Liver (tissue), 8 donors: ENCODE measurements at regions not wholly inside any gene's neighbourhood (a gene's known extent, or its start where the extent isn't known, plus 50 kb on each side); places are given as distances from the start of the nearest gene placed in this dataset.

Source experiments
- DNase-seq: peaks from one replicate; pipeline ENCODE4 v3.0.0-alpha.2; 2017; ENCODE audit warnings: low spot score
- H3K27ac ChIP-seq, 2 donors: one replicate each; pipeline ENCODE4 v1.7.0; 2013; ENCODE audit warnings: inconsistent platforms in 2 of 2, low read length in 2 of 2, control low read depth in 1 of 2, low read depth in 1 of 2, mild to moderate bottlenecking in 1 of 2
- H3K27me3 ChIP-seq, 4 donors: one replicate each; pipeline versions ENCODE4 v1.6.1 to v1.7.0; 2013; ENCODE audit warnings: low read length in 3 of 4, inconsistent platforms in 1 of 4, mild to moderate bottlenecking in 1 of 4, moderate library complexity in 1 of 4; ENCODE audit not compliant: control insufficient read depth in 4 of 4, insufficient read depth in 4 of 4
- H3K36me3 ChIP-seq, 4 donors: one replicate each; pipeline versions ENCODE4 v1.6.1 to v1.7.0; 2013; ENCODE audit warnings: low read length in 3 of 4, mild to moderate bottlenecking in 3 of 4, low read depth in 1 of 4, moderate library complexity in 1 of 4; ENCODE audit not compliant: control insufficient read depth in 4 of 4, insufficient read depth in 3 of 4
- H3K4me1 ChIP-seq, 4 donors: one replicate each; pipeline versions ENCODE4 v1.6.1 to v1.7.0; 2013; ENCODE audit warnings: low read length in 3 of 4, mild to moderate bottlenecking in 3 of 4, moderate library complexity in 1 of 4; ENCODE audit not compliant: control insufficient read depth in 4 of 4, insufficient read depth in 4 of 4
- H3K4me3 ChIP-seq, 3 donors: one replicate each; pipeline versions ENCODE4 v1.6.1 to v1.7.0; 2013; ENCODE audit warnings: low read length in 3 of 3, control low read depth in 1 of 3, low read depth in 1 of 3, mild to moderate bottlenecking in 1 of 3
- H3K9ac ChIP-seq, 2 donors: one replicate each; pipeline ENCODE4 v1.7.0; 2013; ENCODE audit warnings: low read length in 2 of 2, mild to moderate bottlenecking in 2 of 2, moderate library complexity in 2 of 2, control low read depth in 1 of 2, low read depth in 1 of 2
- H3K9me3 ChIP-seq, 4 donors: one replicate each; pipeline versions ENCODE4 v1.6.1 to v1.7.0; 2013; ENCODE audit warnings: low read length in 3 of 4; ENCODE audit not compliant: control insufficient read depth in 4 of 4
- EGR1 ChIP-seq, 2 donors: IDR thresholded peaks; 2 replicates each; pipeline ENCODE4 v1.6.1; 2016 to 2018; ENCODE audit warnings: antibody characterized with exemption in 2 of 2, low read depth in 2 of 2
- FOXA1 ChIP-seq: IDR thresholded peaks from 2 replicates; pipeline ENCODE4 v1.6.1; 2016; ENCODE audit warnings: antibody characterized with exemption
- FOXA2 ChIP-seq: IDR thresholded peaks from 2 replicates; pipeline ENCODE4 v1.6.1; 2016; ENCODE audit warnings: antibody characterized with exemption
- GABPA ChIP-seq, 2 donors: IDR thresholded peaks in 1 of 2; conservative IDR thresholded peaks in 1 of 2; 2 replicates each; pipeline ENCODE4 v1.6.1; 2016; ENCODE audit warnings: antibody characterized with exemption in 2 of 2, mild to moderate bottlenecking in 1 of 2, moderate library complexity in 1 of 2
- HNF4A ChIP-seq, 2 donors: conservative IDR thresholded peaks; 2 replicates each; pipeline ENCODE4 v1.6.1; 2016; ENCODE audit warnings: antibody characterized with exemption in 2 of 2, mild to moderate bottlenecking in 2 of 2
- HNF4G ChIP-seq: IDR thresholded peaks from 2 replicates; pipeline ENCODE4 v1.6.1; 2016; ENCODE audit warnings: antibody characterized with exemption
- JUND ChIP-seq, 2 donors: IDR thresholded peaks; 2 replicates each; pipeline ENCODE4 v1.6.1; 2016; ENCODE audit warnings: antibody characterized with exemption in 2 of 2
- NR2F2 ChIP-seq: IDR thresholded peaks from 2 replicates; pipeline ENCODE4 v1.6.1; 2016; ENCODE audit warnings: antibody characterized with exemption
- RAD21 ChIP-seq, 2 donors: IDR thresholded peaks; 2 replicates each; pipeline ENCODE4 v1.6.1; 2016; ENCODE audit warnings: antibody characterized with exemption in 2 of 2, mild to moderate bottlenecking in 2 of 2
- RXRA ChIP-seq, 2 donors: IDR thresholded peaks; 2 replicates each; pipeline ENCODE4 v1.6.1; 2017 to 2018; ENCODE audit warnings: antibody characterized with exemption in 2 of 2, mild to moderate bottlenecking in 1 of 2
- SP1 ChIP-seq: IDR thresholded peaks from 2 replicates; pipeline ENCODE4 v1.6.1; 2018; ENCODE audit warnings: antibody characterized with exemption, mild to moderate bottlenecking
- TAF1 ChIP-seq: conservative IDR thresholded peaks from 2 replicates; pipeline ENCODE4 v1.6.1; 2016; ENCODE audit warnings: antibody characterized with exemption, mild to moderate bottlenecking
- YY1 ChIP-seq: IDR thresholded peaks from 2 replicates; pipeline ENCODE4 v1.6.1; 2016; ENCODE audit warnings: antibody characterized with exemption, mild to moderate bottlenecking
- WGBS: extraction: QIAGEN DNeasy Blood & Tissue Kit; methylation state at CpG from one replicate; pipeline ENCODE4 v1.1.7; 2013; 5-methylcytosine and 5-hydroxymethylcytosine counted together
- TF ChIP-seq, protein P1 (sequence below): IDR thresholded peaks from 2 replicates; pipeline ENCODE4 v1.6.1; 2016; ENCODE audit warnings: antibody characterized with exemption
- TF ChIP-seq, protein P2 (sequence below): IDR thresholded peaks from 2 replicates; pipeline ENCODE4 v1.6.1; 2016; ENCODE audit warnings: antibody characterized with exemption
- TF ChIP-seq, protein P3 (sequence below): fragments of 150-350 bp; IDR thresholded peaks from 2 replicates; pipeline ENCODE4 v1.5.1; 2017; ENCODE audit warnings: improper control_type of control experiment, low read depth, low read length; ENCODE audit not compliant: missing input control
- TF ChIP-seq, protein P4 (sequence below): IDR thresholded peaks from 2 replicates; pipeline ENCODE4 v1.6.1; 2016; ENCODE audit warnings: antibody characterized with exemption
- TF ChIP-seq, protein P5 (sequence below): IDR thresholded peaks from 2 replicates; pipeline ENCODE4 v1.6.1; 2016; ENCODE audit warnings: antibody characterized with exemption, mild to moderate bottlenecking
- donor health status: healthy.
- donor health status: healthy.
- donor health status: healthy.
- donor health status: healthy.
- donor health status: healthy.

DNA sequence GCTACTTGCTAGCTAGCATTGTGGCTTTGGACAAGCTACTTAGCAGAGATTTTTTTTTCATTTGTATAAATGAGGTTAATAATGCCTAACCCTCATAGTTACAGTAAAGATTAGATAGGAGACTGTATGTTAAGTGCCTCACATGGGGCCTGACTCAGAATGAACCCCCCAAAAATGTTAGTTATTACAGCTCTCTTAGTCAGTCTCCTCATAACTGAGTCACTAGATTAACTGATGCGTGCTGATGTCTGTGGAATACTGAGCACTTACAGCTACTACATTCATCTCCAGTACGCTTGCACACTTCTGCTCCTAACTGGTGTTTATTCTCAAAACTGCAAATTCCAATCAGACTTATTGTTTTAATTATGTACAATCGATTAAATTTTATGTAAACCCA lies 315.3 kb downstream of the SNX13 start:
- H3K9ac ChIP-seq, result no peak overlapping the region
- no peaks in the 10 kb centered on the region for H3K4me1 ChIP-seq
- no peak for DNase-seq
- no peaks in the 10 kb centered on the region for H3K27me3 ChIP-seq
- TF ChIP-seq, protein P1, sequence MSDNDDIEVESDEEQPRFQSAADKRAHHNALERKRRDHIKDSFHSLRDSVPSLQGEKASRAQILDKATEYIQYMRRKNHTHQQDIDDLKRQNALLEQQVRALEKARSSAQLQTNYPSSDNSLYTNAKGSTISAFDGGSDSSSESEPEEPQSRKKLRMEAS, result no peak
- TF ChIP-seq, protein P2, sequence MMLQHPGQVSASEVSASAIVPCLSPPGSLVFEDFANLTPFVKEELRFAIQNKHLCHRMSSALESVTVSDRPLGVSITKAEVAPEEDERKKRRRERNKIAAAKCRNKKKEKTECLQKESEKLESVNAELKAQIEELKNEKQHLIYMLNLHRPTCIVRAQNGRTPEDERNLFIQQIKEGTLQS, result no peak
- TF ChIP-seq TAF1 (no peak), RXRA (IDR thresholded peaks at IDR 0.05) (no peak), EGR1 (IDR thresholded peaks at IDR 0.05; ENCODE audit: low read depth in 2 of 2) (no peak), RAD21 (IDR thresholded peaks at IDR 0.05) (no peak), FOXA2 (no peak), YY1 (no peak), HNF4G (no peak), SP1 (no peak), FOXA1 (no peak), NR2F2 (no peak), JUND (IDR thresholded peaks at IDR 0.05) (no peak), HNF4A (conservative IDR thresholded peaks at IDR 0.05) (no peak), GABPA (IDR thresholded peaks at IDR 0.05 in 1 of 2, conservative IDR thresholded peaks at IDR 0.05 in 1 of 2) (no peak)
- TF ChIP-seq, protein P3, sequence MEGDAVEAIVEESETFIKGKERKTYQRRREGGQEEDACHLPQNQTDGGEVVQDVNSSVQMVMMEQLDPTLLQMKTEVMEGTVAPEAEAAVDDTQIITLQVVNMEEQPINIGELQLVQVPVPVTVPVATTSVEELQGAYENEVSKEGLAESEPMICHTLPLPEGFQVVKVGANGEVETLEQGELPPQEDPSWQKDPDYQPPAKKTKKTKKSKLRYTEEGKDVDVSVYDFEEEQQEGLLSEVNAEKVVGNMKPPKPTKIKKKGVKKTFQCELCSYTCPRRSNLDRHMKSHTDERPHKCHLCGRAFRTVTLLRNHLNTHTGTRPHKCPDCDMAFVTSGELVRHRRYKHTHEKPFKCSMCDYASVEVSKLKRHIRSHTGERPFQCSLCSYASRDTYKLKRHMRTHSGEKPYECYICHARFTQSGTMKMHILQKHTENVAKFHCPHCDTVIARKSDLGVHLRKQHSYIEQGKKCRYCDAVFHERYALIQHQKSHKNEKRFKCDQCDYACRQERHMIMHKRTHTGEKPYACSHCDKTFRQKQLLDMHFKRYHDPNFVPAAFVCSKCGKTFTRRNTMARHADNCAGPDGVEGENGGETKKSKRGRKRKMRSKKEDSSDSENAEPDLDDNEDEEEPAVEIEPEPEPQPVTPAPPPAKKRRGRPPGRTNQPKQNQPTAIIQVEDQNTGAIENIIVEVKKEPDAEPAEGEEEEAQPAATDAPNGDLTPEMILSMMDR, result no peak
- TF ChIP-seq, protein P4, sequence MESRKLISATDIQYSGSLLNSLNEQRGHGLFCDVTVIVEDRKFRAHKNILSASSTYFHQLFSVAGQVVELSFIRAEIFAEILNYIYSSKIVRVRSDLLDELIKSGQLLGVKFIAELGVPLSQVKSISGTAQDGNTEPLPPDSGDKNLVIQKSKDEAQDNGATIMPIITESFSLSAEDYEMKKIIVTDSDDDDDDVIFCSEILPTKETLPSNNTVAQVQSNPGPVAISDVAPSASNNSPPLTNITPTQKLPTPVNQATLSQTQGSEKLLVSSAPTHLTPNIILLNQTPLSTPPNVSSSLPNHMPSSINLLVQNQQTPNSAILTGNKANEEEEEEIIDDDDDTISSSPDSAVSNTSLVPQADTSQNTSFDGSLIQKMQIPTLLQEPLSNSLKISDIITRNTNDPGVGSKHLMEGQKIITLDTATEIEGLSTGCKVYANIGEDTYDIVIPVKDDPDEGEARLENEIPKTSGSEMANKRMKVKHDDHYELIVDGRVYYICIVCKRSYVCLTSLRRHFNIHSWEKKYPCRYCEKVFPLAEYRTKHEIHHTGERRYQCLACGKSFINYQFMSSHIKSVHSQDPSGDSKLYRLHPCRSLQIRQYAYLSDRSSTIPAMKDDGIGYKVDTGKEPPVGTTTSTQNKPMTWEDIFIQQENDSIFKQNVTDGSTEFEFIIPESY, result no peak
- TF ChIP-seq, protein P5, sequence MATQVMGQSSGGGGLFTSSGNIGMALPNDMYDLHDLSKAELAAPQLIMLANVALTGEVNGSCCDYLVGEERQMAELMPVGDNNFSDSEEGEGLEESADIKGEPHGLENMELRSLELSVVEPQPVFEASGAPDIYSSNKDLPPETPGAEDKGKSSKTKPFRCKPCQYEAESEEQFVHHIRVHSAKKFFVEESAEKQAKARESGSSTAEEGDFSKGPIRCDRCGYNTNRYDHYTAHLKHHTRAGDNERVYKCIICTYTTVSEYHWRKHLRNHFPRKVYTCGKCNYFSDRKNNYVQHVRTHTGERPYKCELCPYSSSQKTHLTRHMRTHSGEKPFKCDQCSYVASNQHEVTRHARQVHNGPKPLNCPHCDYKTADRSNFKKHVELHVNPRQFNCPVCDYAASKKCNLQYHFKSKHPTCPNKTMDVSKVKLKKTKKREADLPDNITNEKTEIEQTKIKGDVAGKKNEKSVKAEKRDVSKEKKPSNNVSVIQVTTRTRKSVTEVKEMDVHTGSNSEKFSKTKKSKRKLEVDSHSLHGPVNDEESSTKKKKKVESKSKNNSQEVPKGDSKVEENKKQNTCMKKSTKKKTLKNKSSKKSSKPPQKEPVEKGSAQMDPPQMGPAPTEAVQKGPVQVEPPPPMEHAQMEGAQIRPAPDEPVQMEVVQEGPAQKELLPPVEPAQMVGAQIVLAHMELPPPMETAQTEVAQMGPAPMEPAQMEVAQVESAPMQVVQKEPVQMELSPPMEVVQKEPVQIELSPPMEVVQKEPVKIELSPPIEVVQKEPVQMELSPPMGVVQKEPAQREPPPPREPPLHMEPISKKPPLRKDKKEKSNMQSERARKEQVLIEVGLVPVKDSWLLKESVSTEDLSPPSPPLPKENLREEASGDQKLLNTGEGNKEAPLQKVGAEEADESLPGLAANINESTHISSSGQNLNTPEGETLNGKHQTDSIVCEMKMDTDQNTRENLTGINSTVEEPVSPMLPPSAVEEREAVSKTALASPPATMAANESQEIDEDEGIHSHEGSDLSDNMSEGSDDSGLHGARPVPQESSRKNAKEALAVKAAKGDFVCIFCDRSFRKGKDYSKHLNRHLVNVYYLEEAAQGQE, result no peak
- H3K36me3 ChIP-seq, result no peaks in the 10 kb centered on the region
- H3K4me3 ChIP-seq, result no peak overlapping the region
- H3K27ac ChIP-seq, result no peak overlapping the region
- 90% methylated on average over 3 of the region's 3 CpGs for WGBS
- no peaks in the 10 kb centered on the region for H3K9me3 ChIP-seq

DNA sequence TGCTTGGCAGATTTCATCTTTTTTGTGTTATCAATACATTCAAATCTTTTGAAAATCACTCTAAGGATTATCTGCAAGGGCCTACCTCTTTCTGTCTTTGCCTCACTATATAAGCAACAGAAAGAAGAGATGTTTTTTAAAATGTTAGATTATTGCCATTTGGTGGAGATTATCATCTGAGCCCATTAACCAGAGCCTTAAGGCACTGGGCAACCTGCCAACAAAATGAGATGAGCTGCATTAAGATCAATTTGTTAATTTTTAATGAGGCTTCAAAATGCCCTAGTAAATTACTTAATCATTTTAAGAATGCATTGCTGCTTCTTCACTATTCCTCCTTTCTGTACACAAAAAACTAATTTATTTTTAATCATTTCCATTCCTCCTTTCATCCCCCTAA lies 314.1 kb downstream of the SNX13 start:
- Histone ChIP-seq H3K9ac (no peak overlapping the region), H3K27ac (no peak overlapping the region), H3K4me1 (no peaks in the 10 kb centered on the region), H3K27me3 (no peaks in the 10 kb centered on the region), H3K9me3 (no peaks in the 10 kb centered on the region), H3K4me3 (no peak overlapping the region), H3K36me3 (no peaks in the 10 kb centered on the region)
- no peak for DNase-seq
- no peak for TF ChIP-seq HNF4G
- TF ChIP-seq RXRA (IDR thresholded peaks at IDR 0.05), result no peak
- TF ChIP-seq EGR1 (IDR thresholded peaks at IDR 0.05; ENCODE audit: low read depth in 2 of 2), result no peak
- TF ChIP-seq, protein P4, result no peak
- no peak for TF ChIP-seq NR2F2
- TF ChIP-seq, protein P5, result no peak
- no peak for TF ChIP-seq TAF1
- no peak for TF ChIP-seq JUND (IDR thresholded peaks at IDR 0.05)
- no peak for TF ChIP-seq GABPA (IDR thresholded peaks at IDR 0.05 in 1 of 2, conservative IDR thresholded peaks at IDR 0.05 in 1 of 2)
- TF ChIP-seq, protein P1, result no peak
- TF ChIP-seq HNF4A (conservative IDR thresholded peaks at IDR 0.05), result no peak
